HEK293T (cell line): ENCODE measurements at regions not wholly inside any gene's neighbourhood (a gene's known extent, or its start where the extent isn't known, plus 50 kb on each side); places are given as distances from the start of the nearest gene placed in this dataset.

Experiments
- ARNT ChIP-seq: fragments of 450-650 bp; IDR thresholded peaks from 2 replicates; pipeline ENCODE4 v1.6.1; 2017; ENCODE audit warnings: mild to moderate bottlenecking
- BHLHE40 ChIP-seq: fragments of 450-650 bp; IDR thresholded peaks from 2 replicates; pipeline ENCODE4 v1.6.1; 2016; ENCODE audit warnings: mild to moderate bottlenecking, moderate library complexity, borderline replicate concordance
- CTBP1 ChIP-seq: fragments of 450-650 bp; IDR thresholded peaks from 2 replicates; pipeline ENCODE4 v1.6.1; 2016; ENCODE audit warnings: borderline replicate concordance
- ELF4 ChIP-seq: fragments of 450-650 bp; IDR thresholded peaks from 2 replicates; pipeline ENCODE4 v1.6.1; 2017; ENCODE audit warnings: antibody characterized with exemption
- FOXA1 ChIP-seq: fragments of 450-650 bp; IDR thresholded peaks from 2 replicates; pipeline ENCODE4 v1.6.1; 2016; ENCODE audit warnings: mild to moderate bottlenecking
- FOXK2 ChIP-seq: fragments of 450-650 bp; IDR thresholded peaks from 2 replicates; pipeline ENCODE4 v1.6.1; 2016; ENCODE audit warnings: mild to moderate bottlenecking
- FOXM1 ChIP-seq: fragments of 450-650 bp; IDR thresholded peaks from 2 replicates; pipeline ENCODE4 v1.6.1; 2017; ENCODE audit warnings: mild to moderate bottlenecking, borderline replicate concordance
- L3MBTL2 ChIP-seq: fragments of 450-650 bp; conservative IDR thresholded peaks from 2 replicates; pipeline ENCODE4 v1.6.1; 2016; ENCODE audit warnings: mild to moderate bottlenecking
- LEF1 ChIP-seq: fragments of 450-650 bp; IDR thresholded peaks from 2 replicates; pipeline ENCODE4 v1.6.1; 2017; ENCODE audit warnings: mild to moderate bottlenecking, borderline replicate concordance
- NFRKB ChIP-seq: fragments of 450-650 bp; IDR thresholded peaks from 2 replicates; pipeline ENCODE4 v1.6.1; 2016; ENCODE audit warnings: mild to moderate bottlenecking, moderate library complexity
- SP1 ChIP-seq: fragments of 450-650 bp; IDR thresholded peaks from 2 replicates; pipeline ENCODE4 v1.6.1; 2017
- ZNF384 ChIP-seq: fragments of 450-650 bp; IDR thresholded peaks from 2 replicates; pipeline ENCODE4 v1.6.1; 2016

DNA sequence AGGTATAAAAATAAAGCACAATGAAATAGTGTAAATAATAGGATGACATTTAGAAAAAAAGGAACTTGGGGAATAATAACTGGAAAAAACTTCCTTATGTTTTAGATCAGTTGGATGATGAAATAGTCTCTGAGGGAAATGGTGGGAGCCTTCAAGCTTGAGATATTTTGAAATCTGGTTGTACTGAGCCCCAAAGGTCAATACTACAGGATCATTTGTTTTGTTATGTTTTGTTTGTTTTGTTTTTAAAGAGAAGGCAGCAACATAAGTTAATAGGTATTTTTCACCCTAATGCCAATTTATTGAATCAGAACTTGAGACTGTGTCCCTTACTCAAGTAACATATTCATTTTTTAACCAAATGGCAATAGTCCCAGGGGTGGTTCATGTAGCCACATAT, 393.1 kb downstream of the ETS1 start:
- TF ChIP-seq CTBP1 (no peak), LEF1 (no peak), FOXK2 (no peak), ELF4 (no peak), FOXA1 (no peak), ZNF384 (no peak), BHLHE40 (no peak), FOXM1 (no peak), NFRKB (no peak), SP1 (no peak), ARNT (no peak), L3MBTL2 (no peak)
